Psoas muscle (tissue), 7 donors: ENCODE measurements at regions not wholly inside any gene's neighbourhood (a gene's known extent, or its start where the extent isn't known, plus 50 kb on each side); places are given as distances from the start of the nearest gene placed in this dataset.

Experiments
- ATAC-seq, 4 donors: fragments of 200-7000 bp; cut with Tn5 transposase; one replicate each; pipeline ENCODE4 v1.9.1; 2020; ENCODE audit warnings: moderate library complexity in 3 of 4, mild to moderate bottlenecking in 2 of 4
- DNase-seq, 2 donors: peaks; one replicate each; pipeline ENCODE4 v3.0.0-alpha.2; 2020
- H3K27ac ChIP-seq: fragments of 200-600 bp; one replicate; pipeline ENCODE4 v1.8.0; 2022
- H3K27me3 ChIP-seq, 3 donors: fragments of 200-600 bp in 1 of 3; one replicate each; pipeline versions ENCODE4 v1.6.1 to v1.8.0; 2013 to 2022; ENCODE audit warnings: low read length in 2 of 3, mild to moderate bottlenecking in 2 of 3, moderate library complexity in 1 of 3; ENCODE audit not compliant: insufficient read depth in 3 of 3
- H3K36me3 ChIP-seq, 2 donors: fragments of 200-600 bp in 1 of 2; one replicate each; pipeline versions ENCODE4 v1.6.1 to v1.8.0; 2013 to 2022; ENCODE audit warnings: low read depth in 1 of 2, mild to moderate bottlenecking in 1 of 2, moderate library complexity in 1 of 2; ENCODE audit not compliant: insufficient read depth in 1 of 2
- H3K4me1 ChIP-seq: fragments of 200-600 bp; one replicate; pipeline ENCODE4 v1.8.0; 2022
- H3K4me3 ChIP-seq: fragments of 200-600 bp; one replicate; pipeline ENCODE4 v1.8.0; 2022; ENCODE audit warnings: mild to moderate bottlenecking
- H3K9me3 ChIP-seq: fragments of 200-600 bp; one replicate; pipeline ENCODE4 v1.8.0; 2022
- WGBS, 3 donors: extraction: QIAGEN DNeasy Blood & Tissue Kit; methylation state at CpG; one replicate each; pipeline versions ENCODE4 v1.1.6 to v1.1.7; 2013; 5-methylcytosine and 5-hydroxymethylcytosine counted together
- intact Hi-C, 2 donors: fragments of 100-400 bp; cut with DNase I; formaldehyde crosslinking; loops; one replicate each; pipeline versions ENCODE4 v1.11.0 to v1.14.2; 2022
- TF ChIP-seq, protein P1 (sequence below): fragments of 200-600 bp; IDR thresholded peaks from one replicate; pipeline ENCODE4 v1.8.0; 2022; ENCODE audit warnings: antibody characterized with exemption
- donor health status: healthy with polysubstance abuse.
- donor health status: DM: no; HTN: no; CAD: no; lungs with moderate emphysema.
- donor health status: Bipolar disorder and iron deficiency.
- donor health status: healthy.
- donor health status: DM: yes; HTN: yes; CAD: no.
- donor health status: DM: no; HTN: no; CAD: no.
- donor health status: DM: yes; HTN: yes; CAD: no.

DNA sequence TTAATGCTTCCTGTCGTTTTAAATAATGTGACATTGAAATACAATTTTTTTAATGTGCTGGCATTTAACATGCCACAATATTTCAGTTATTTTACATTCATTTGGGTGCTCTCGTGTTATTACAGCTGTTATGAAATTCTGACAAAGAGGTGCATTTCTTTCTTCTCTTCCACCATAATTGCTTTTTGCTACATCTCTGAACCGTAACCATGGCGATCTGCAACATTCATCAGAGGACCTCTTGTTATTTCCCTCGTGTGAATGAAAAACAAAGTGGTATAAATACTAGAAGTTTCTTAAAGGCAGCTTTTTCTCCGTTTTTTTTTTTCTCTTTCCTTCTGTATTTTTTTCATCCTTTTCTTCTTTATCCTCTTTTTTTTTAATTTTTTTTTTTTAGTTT lies 316.4 kb downstream of the MCTP2 start:
- no peaks in the 10 kb centered on the region for H3K9me3 ChIP-seq
- 63 to 68% (median 67%) methylated on average over 6 of the region's 6 CpGs for WGBS, 3 donors
- no peak overlapping the region for H3K27ac ChIP-seq
- intact Hi-C loops, result no loop called here
- H3K4me3 ChIP-seq, result no peak overlapping the region
- H3K36me3 ChIP-seq, result no peaks in the 10 kb centered on the region
- no peaks in the 10 kb centered on the region for H3K4me1 ChIP-seq
- DNase-seq (no peak), ATAC-seq (no peak)
- peaks cover 0 to 2% (median 0%) of the 10 kb centered on the region in 3 donors for H3K27me3 ChIP-seq
- TF ChIP-seq, protein P1, sequence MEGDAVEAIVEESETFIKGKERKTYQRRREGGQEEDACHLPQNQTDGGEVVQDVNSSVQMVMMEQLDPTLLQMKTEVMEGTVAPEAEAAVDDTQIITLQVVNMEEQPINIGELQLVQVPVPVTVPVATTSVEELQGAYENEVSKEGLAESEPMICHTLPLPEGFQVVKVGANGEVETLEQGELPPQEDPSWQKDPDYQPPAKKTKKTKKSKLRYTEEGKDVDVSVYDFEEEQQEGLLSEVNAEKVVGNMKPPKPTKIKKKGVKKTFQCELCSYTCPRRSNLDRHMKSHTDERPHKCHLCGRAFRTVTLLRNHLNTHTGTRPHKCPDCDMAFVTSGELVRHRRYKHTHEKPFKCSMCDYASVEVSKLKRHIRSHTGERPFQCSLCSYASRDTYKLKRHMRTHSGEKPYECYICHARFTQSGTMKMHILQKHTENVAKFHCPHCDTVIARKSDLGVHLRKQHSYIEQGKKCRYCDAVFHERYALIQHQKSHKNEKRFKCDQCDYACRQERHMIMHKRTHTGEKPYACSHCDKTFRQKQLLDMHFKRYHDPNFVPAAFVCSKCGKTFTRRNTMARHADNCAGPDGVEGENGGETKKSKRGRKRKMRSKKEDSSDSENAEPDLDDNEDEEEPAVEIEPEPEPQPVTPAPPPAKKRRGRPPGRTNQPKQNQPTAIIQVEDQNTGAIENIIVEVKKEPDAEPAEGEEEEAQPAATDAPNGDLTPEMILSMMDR, result no peak

DNA sequence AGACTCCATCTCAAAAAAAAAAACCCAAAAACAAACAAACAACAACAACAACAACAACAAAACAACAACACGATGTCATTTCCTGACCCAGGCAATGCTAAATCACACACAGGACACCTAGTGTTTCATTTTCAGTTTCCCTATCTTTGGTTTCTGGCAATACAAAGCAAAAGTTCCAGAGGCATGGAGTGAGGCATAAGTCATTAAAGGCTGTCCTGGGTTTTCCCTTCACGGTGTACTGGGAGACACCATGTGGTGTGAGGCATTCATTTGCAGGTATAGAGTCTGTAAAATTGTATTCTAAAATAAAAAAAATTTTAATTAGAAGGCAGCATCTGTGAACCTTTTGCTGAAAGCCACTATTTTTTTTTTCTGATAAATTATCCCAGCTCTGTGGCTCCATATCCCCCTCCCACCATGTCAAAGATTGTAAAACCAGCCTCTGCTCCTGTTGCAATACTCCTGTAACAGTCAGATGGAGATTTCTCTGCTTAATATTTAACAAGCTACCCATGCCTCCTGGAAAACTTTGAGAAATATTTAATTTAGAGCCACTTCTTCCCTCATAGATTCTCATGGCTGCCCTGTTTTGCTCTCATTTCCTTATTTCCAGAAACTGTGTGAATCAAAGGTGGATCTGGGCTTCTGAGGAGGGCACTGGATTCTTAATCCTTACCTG lies 324.6 kb downstream of the MCTP2 start:
- no peak for ATAC-seq
- H3K4me1 ChIP-seq, result no peaks in the 10 kb centered on the region
- no peaks in the 10 kb centered on the region for H3K36me3 ChIP-seq
- intact Hi-C loops, result no loop called here
- 83 to 87% (median 83%) methylated on average over 2 of the region's 2 CpGs for WGBS, 3 donors
- DNase-seq, result no peak
- H3K9me3 ChIP-seq, result no peaks in the 10 kb centered on the region
- TF ChIP-seq, protein P1, result no peak
- H3K4me3 ChIP-seq, result no peak overlapping the region
- no peak overlapping the region for H3K27ac ChIP-seq
- peaks cover 0 to 4% (median 2%) of the 10 kb centered on the region in 3 donors for H3K27me3 ChIP-seq

DNA sequence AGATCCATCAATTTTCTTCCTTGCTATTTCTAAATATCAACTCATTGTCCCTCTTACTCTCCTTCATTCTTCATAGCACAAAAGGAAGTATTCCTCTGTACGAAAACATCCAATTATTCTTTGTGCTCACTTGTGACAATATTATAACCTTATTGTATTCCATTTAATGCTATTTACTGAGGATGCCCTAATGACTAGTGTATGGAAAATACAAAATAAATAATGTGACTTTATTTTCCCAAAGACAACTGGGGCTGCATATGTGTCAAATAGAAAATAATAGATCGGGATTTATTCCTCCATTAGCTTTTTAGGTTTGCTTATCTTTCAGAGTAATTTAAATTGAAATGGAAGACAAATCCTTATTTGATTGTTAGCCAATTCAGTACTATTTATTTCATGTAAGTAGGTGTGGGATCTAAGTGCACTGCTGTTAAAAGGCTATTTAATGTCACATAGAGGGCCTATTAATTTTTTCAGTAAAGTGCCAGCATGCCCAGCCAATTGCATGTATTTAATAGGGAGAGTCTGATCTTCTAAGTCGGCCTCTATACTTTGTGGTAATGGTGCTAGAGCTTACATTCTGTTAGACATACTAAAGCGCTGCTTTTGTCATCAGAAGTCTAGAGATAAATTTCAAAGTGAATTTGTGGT lies 329.8 kb downstream of the MCTP2 start:
- peaks cover 0 to 4% (median 0%) of the 10 kb centered on the region in 3 donors for H3K27me3 ChIP-seq

DNA sequence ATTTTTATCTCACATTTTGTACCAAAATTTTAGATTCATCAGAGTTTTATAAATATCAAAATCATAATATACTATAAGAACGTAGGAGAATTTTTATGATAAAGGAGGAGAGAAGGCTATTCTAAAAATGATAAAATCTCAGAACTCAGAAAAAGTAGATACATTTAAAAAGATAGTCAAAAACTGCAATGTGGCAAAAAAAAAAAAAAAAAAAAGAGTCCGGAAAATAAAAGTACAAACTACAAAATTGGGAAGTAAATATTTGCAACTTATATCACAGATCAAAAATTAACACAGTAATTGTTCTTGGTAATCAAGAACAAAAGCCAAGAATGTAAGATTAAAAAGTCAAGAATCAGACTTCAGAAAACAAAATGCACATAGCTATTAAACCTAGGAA lies 332.1 kb downstream of the MCTP2 start:
- no peak overlapping the region for H3K27ac ChIP-seq
- 87 to 88% (median 87%) methylated on average over 2 of the region's 2 CpGs for WGBS, 3 donors
- DNase-seq (no peak), ATAC-seq (no peak)
- TF ChIP-seq, protein P1, result no peak
- H3K4me1 ChIP-seq, result no peaks in the 10 kb centered on the region
- peaks cover 6% of the 10 kb centered on the region for H3K9me3 ChIP-seq
- no peaks in the 10 kb centered on the region for H3K36me3 ChIP-seq
- no peak overlapping the region for H3K4me3 ChIP-seq
- intact Hi-C loops, result no loop called here
- peaks cover 0 to 4% (median 0%) of the 10 kb centered on the region in 3 donors for H3K27me3 ChIP-seq

More for the DNA sequence above, 329.8 kb downstream of the MCTP2 start:
- DNase-seq (no peak), ATAC-seq (no peak)
- Histone ChIP-seq H3K4me3 (no peak overlapping the region), H3K4me1 (no peaks in the 10 kb centered on the region), H3K36me3 (no peaks in the 10 kb centered on the region), H3K9me3 (peaks cover 6% of the 10 kb centered on the region), H3K27ac (no peak overlapping the region)
- TF ChIP-seq, protein P1, result no peak
- intact Hi-C loops, result no loop called here
- WGBS, 3 donors, result 90 to 91% (median 91%) methylated on average over 4 of the region's 4 CpGs
